ENCODE measurements at regions not wholly inside any gene's neighbourhood (a gene's known extent, or its start where the extent isn't known, plus 50 kb on each side); places are given as distances from the start of the nearest gene placed in this dataset.

DNA sequence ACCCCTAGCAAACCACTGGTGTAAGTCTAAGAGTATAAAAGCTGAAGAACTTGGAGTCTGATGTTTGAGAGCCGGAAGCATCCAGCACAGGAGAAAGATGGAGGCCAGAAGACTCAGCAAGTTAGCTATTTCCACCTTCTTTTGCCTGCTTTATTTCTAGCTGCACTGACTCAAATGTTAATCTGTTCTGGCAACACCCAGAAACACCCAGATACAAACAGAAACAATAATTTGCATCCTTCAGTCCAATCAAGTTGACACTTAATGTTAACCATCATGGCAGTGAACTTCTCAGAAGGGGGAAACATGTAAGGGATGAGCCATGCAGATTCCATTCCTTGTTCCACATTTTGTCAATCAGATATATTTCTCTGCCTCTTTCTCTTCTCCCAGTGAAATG, 101.8 kb upstream of the FERD3L start:
- ATAC-seq (no peak), DNase-seq (ENCODE audit: low read depth in 1 of 2, low spot score in 1 of 2) (no peak), FAIRE-seq (no peak)
- 84% methylated on average over 1 of the region's 1 CpG for WGBS (ENCODE audit: missing lambda C conversion rate)
- POLR2A ChIA-PET: no interaction called here
- Histone ChIP-seq H3K4me2 (no peak overlapping the region), H3K9me3 (no peaks in the 10 kb centered on the region), H3K27ac (no peak overlapping the region), H3K4me3 (no peak overlapping the region), H3K4me1 (no peaks in the 10 kb centered on the region)
- CTCF ChIA-PET: no interaction called here
- TF ChIP-seq SMC3 (IDR thresholded peaks at IDR 0.05): no peak
- no peak for TF ChIP-seq BHLHE40 (IDR thresholded peaks at IDR 0.05; ENCODE audit: low read depth, low read length)
- TF ChIP-seq CBX8 (IDR thresholded peaks at IDR 0.05): no peak
- no peak for TF ChIP-seq POLR2A (IDR thresholded peaks at IDR 0.05; ENCODE audit: low read length)
- TF ChIP-seq ATOH8 (CRISPR knock-in tag; IDR thresholded peaks at IDR 0.05; ENCODE audit: low read depth): no peak
- no peak for TF ChIP-seq HOXA7 (CRISPR knock-in tag; IDR thresholded peaks at IDR 0.05)
- no peak for TF ChIP-seq BCL3 (IDR thresholded peaks at IDR 0.05)
- no peak for TF ChIP-seq RFX5 (IDR thresholded peaks at IDR 0.05)
- TF ChIP-seq, protein P1, sequence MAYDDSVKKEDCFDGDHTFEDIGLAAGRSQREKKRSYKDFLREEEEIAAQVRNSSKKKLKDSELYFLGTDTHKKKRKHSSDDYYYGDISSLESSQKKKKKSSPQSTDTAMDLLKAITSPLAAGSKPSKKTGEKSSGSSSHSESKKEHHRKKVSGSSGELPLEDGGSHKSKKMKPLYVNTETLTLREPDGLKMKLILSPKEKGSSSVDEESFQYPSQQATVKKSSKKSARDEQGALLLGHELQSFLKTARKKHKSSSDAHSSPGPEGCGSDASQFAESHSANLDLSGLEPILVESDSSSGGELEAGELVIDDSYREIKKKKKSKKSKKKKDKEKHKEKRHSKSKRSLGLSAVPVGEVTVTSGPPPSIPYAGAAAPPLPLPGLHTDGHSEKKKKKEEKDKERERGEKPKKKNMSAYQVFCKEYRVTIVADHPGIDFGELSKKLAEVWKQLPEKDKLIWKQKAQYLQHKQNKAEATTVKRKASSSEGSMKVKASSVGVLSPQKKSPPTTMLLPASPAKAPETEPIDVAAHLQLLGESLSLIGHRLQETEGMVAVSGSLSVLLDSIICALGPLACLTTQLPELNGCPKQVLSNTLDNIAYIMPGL (CRISPR knock-in tag; IDR thresholded peaks at IDR 0.05; ENCODE audit: borderline replicate concordance): no peak
- TF ChIP-seq RCOR1 (IDR thresholded peaks at IDR 0.05; ENCODE audit: low read depth, low read length): no peak
- TF ChIP-seq FOSB (CRISPR knock-in tag; IDR thresholded peaks at IDR 0.05): no peak
- no peak for TF ChIP-seq KDM5A (IDR thresholded peaks at IDR 0.05)
- TF ChIP-seq EHF (CRISPR knock-in tag; IDR thresholded peaks at IDR 0.05): no peak
- TF ChIP-seq NR3C1 (IDR thresholded peaks at IDR 0.05): no peak
- TF ChIP-seq PBX3 (IDR thresholded peaks at IDR 0.05): no peak
- TF ChIP-seq HOXB5 (CRISPR knock-in tag; IDR thresholded peaks at IDR 0.05): no peak
- no peak for TF ChIP-seq USF2 (IDR thresholded peaks at IDR 0.05)
- no peak for TF ChIP-seq GATA3 (IDR thresholded peaks at IDR 0.05; ENCODE audit: borderline replicate concordance)

GRCh38 chr7:19242246-19242645, 97.0 kb upstream of the FERD3L start:
- ChIA-PET CTCF (no interaction called here), POLR2A (no interaction called here)
- TF ChIP-seq, protein P2, sequence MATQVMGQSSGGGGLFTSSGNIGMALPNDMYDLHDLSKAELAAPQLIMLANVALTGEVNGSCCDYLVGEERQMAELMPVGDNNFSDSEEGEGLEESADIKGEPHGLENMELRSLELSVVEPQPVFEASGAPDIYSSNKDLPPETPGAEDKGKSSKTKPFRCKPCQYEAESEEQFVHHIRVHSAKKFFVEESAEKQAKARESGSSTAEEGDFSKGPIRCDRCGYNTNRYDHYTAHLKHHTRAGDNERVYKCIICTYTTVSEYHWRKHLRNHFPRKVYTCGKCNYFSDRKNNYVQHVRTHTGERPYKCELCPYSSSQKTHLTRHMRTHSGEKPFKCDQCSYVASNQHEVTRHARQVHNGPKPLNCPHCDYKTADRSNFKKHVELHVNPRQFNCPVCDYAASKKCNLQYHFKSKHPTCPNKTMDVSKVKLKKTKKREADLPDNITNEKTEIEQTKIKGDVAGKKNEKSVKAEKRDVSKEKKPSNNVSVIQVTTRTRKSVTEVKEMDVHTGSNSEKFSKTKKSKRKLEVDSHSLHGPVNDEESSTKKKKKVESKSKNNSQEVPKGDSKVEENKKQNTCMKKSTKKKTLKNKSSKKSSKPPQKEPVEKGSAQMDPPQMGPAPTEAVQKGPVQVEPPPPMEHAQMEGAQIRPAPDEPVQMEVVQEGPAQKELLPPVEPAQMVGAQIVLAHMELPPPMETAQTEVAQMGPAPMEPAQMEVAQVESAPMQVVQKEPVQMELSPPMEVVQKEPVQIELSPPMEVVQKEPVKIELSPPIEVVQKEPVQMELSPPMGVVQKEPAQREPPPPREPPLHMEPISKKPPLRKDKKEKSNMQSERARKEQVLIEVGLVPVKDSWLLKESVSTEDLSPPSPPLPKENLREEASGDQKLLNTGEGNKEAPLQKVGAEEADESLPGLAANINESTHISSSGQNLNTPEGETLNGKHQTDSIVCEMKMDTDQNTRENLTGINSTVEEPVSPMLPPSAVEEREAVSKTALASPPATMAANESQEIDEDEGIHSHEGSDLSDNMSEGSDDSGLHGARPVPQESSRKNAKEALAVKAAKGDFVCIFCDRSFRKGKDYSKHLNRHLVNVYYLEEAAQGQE (IDR thresholded peaks at IDR 0.05): no peak
- TF ChIP-seq RFX5 (IDR thresholded peaks at IDR 0.05) (no peak), HOXA7 (CRISPR knock-in tag; IDR thresholded peaks at IDR 0.05) (no peak), EHMT2 (IDR thresholded peaks at IDR 0.05; ENCODE audit: low read depth) (no peak), NFE2L2 (conservative IDR thresholded peaks at IDR 0.05; ENCODE audit: low read length) (no peak), FOSL2 (IDR thresholded peaks at IDR 0.05) (no peak), FOSL2 (CRISPR knock-in tag; IDR thresholded peaks at IDR 0.05) (no peak), RNF2 (IDR thresholded peaks at IDR 0.05; ENCODE audit: borderline replicate concordance, low read depth) (no peak), MAX (IDR thresholded peaks at IDR 0.05) (no peak), HDAC2 (IDR thresholded peaks at IDR 0.05) (no peak), PBX3 (IDR thresholded peaks at IDR 0.05) (no peak), ZFP36 (IDR thresholded peaks at IDR 0.05; ENCODE audit: borderline replicate concordance, partially characterized antibody) (no peak), NPAS2 (CRISPR knock-in tag; IDR thresholded peaks at IDR 0.05; ENCODE audit: borderline replicate concordance) (no peak), ESRRA (IDR thresholded peaks at IDR 0.05; ENCODE audit: borderline replicate concordance, low read length) (no peak)
- no peaks in the 10 kb centered on the region for H3K4me1 ChIP-seq
- H3K9me3 ChIP-seq: no peaks in the 10 kb centered on the region; the same call in 2 of the 3 replicates
- H3K27ac ChIP-seq: no peak overlapping the region
- 5% methylated on average over 2 of the region's 2 CpGs for WGBS (ENCODE audit: missing lambda C conversion rate)
- FAIRE-seq (no peak), ATAC-seq (no peak), DNase-seq (ENCODE audit: low read depth in 1 of 2, low spot score in 1 of 2) (no peak)
- H3K4me3 ChIP-seq: no peak overlapping the region
- no peak overlapping the region for H3K4me2 ChIP-seq

Measured in A549 (cell line).